Cardiac fibroblast (primary cell): ENCODE measurements at regions not wholly inside any gene's neighbourhood (a gene's known extent, or its start where the extent isn't known, plus 50 kb on each side); places are given as distances from the start of the nearest gene placed in this dataset.

ENCODE experiments used
- DNase-seq, 2 donors: peaks; one replicate each; pipeline versions ENCODE4 v3.0.0 to v3.0.0-alpha.2; 2010; ENCODE audit warnings: low read depth in 2 of 2
- H3K4me3 ChIP-seq, 2 donors: replicated peaks in 1 of 2; 1 replicate in 1 of 2; 2 replicates in 1 of 2; pipeline ENCODE4 v1.5.1; 2011; ENCODE audit warnings: low read depth in 2 of 2, low read length in 2 of 2, mild to moderate bottlenecking in 2 of 2, moderate library complexity in 1 of 2
- TF ChIP-seq, protein P1 (sequence below): IDR thresholded peaks from one replicate; pipeline ENCODE4 v1.5.1; 2011; ENCODE audit warnings: low read depth, mild to moderate bottlenecking, low read length, inconsistent platforms

DNA sequence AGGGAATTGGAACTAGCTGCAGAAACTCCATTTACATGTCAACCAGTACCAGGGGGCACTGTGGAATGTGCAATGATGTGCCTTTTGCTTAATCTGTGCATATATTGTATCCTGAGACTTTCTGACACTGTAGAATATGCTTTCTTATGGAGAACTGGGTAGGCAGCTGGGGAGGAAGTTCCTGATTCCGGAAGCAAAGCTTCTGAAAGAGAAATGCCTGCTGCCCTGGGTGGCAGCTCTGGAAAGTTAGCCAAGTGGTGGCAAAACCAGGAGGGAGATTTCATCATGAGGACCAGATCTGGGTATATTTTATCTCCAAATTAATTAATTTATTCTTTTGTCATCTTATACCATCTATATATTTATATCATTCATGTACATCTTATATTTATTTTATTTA lies 116.7 kb downstream of the XCL2 start:
- TF ChIP-seq, protein P1, sequence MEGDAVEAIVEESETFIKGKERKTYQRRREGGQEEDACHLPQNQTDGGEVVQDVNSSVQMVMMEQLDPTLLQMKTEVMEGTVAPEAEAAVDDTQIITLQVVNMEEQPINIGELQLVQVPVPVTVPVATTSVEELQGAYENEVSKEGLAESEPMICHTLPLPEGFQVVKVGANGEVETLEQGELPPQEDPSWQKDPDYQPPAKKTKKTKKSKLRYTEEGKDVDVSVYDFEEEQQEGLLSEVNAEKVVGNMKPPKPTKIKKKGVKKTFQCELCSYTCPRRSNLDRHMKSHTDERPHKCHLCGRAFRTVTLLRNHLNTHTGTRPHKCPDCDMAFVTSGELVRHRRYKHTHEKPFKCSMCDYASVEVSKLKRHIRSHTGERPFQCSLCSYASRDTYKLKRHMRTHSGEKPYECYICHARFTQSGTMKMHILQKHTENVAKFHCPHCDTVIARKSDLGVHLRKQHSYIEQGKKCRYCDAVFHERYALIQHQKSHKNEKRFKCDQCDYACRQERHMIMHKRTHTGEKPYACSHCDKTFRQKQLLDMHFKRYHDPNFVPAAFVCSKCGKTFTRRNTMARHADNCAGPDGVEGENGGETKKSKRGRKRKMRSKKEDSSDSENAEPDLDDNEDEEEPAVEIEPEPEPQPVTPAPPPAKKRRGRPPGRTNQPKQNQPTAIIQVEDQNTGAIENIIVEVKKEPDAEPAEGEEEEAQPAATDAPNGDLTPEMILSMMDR: no peak
- H3K4me3 ChIP-seq: no peak overlapping the region
- DNase-seq: no peak

DNA sequence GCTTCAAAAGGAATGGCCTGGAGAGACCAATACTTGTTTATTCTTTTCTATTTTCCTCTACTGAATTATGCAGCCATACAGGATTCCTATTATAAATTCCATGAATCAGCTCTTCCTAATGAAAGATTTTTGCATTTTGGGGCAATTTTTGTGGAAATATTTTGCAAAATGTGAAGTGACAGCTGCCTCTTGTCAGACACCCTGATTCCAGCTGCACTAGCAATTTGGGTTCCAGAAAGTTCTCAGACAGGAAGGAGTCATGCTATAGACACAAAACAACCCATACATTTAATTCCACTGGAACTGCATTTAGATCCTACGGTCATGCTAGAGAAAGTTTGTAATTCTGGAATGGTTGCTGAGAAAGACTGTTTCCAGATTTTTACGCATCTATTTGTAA lies 119.5 kb downstream of the XCL2 start:
- DNase-seq: no peak
- TF ChIP-seq, protein P1: no peak
- no peak overlapping the region for H3K4me3 ChIP-seq

DNA sequence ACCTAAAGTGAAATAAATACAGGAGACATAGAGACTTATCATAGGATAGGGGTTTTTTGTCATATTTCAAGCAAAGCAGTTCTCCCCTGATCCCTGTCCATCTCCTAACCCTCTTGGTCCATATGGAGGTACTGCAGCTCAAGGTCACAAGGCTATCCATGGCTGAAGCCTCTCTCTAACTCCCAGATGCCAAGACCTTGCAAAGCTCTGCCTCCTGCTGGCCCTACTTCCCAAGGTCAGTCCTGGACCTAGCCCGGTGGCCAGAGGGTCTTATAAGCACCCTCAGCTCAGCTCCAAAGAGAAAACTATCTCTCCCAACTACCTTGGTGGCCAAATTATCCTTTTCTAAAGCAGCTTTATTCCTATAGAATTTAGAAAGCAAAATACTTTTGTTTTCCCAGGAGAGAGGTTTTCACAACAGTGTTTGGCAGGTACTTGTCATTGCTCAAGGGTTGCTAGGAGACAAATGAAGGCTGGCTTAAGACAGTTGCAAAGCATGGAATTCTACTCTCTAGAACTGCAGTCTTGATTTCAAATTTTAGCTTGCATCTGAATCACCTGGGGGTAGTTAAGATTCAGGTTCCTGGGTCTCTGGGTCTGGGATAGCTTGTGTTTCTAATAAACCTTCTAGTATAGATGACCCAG lies 121.5 kb downstream of the XCL2 start:
- TF ChIP-seq, protein P1: no peak
- peak in 1 of 2 donors; percentile 42 for DNase-seq

DNA sequence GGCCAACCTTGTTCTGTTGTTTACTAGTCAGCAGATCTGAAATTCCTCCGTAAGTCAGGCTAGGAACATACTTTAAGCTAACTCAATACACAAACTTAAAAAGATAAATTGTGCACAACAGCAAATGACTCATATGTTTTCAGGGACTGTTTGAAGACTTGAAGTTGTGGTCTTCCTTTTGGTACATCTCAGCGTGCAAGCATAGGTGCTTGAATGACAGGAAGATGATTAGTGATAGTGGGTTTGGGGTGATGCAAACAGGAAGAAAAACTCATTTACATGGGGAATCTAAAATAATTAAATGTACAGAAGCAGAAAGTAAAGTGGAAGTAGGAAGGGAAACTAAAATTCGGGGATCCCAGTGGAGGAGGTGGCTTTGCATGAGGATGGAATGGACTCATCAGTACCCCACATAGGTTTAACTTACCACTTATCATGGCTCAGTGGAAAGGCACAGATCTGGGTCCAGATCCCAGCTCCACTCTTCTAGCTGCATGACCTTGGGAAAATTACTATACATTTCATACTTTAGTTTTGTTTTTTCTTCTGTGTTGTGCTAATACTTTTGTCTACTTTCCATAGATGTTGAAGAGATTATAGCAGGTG lies 122.3 kb downstream of the XCL2 start:
- TF ChIP-seq, protein P1: no peak
- no peak for DNase-seq
- H3K4me3 ChIP-seq: no peak overlapping the region

More for the DNA sequence above, 121.5 kb downstream of the XCL2 start:
- H3K4me3 ChIP-seq: no peak overlapping the region

DNA sequence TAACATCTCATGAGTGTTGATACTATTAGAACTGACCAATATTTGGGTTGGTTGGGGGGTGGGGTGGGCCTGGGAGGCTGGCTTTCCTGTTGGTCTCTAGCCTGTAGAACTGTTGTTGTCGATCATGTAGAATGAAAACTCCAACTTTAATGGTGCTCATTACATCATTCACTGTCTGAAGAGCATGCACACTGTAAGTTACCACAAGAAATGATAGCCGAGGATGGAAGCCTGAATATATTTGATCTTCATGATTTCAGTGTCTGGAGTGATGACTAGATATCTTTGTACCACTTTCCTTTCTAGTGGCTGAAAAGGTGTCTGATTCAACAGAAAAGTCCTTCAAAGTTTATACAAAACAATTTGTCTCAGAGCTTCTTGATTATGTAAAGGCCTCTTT lies 123.6 kb downstream of the XCL2 start:
- TF ChIP-seq, protein P1: no peak
- DNase-seq: no peak
- H3K4me3 ChIP-seq: no peak overlapping the region

DNA sequence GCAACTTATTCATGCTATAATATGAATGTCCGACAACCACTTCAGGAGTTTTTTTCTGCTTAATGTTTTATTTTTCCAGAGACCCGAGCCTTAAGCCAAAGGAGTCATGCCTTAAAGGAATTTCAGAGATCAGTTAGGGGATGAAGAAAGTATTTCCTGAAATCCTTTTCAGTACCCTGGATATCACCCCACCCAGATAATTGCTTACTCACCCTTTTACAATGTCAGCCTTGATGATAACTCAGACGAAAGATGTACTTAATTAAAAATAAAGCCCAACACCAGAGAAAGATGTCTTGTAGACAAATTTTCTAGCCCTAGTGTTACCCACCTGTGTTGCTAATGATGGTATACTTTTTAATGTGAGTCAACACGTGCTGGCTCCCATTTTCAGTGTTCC lies 124.1 kb downstream of the XCL2 start:
- TF ChIP-seq, protein P1: no peak
- H3K4me3 ChIP-seq: no peak overlapping the region
- DNase-seq: peak in 1 of 2 donors; percentile 54
